ENCODE measurements at regions not wholly inside any gene's neighbourhood (a gene's known extent, or its start where the extent isn't known, plus 50 kb on each side); places are given as distances from the start of the nearest gene placed in this dataset.
"Not testable (repeated sequence)": the region's sequence is repeated elsewhere in the genome, so short reads cannot be mapped to it uniquely, and the experiment has no call there.

- DNase-seq = no peak
These were observed 316.0 kb upstream of the MIR17HG start for GRCh38 chr13:91031508-91031907.

GRCh38 chr13:91032104-91032503 is 315.4 kb upstream of the MIR17HG start:
- DNase-seq = no peak

GRCh38 chr13:91036886-91037285 is 310.6 kb upstream of the MIR17HG start:
- no peak for DNase-seq

- no peak for DNase-seq
These were observed 304.6 kb upstream of the MIR17HG start for GRCh38 chr13:91042870-91043269.

- DNase-seq = no peak
These were observed 302.0 kb upstream of the MIR17HG start for GRCh38 chr13:91045351-91046034.

GRCh38 chr13:91046715-91047327 is 300.7 kb upstream of the MIR17HG start:
- DNase-seq = no peak

- no peak for DNase-seq
These were observed 296.5 kb upstream of the MIR17HG start for GRCh38 chr13:91050970-91051369.

- DNase-seq = no peak
These were observed 294.6 kb upstream of the MIR17HG start for GRCh38 chr13:91052876-91053275.

- no peak for DNase-seq
These were observed 294.0 kb upstream of the MIR17HG start for GRCh38 chr13:91053318-91054065.

GRCh38 chr13:91054902-91055301 is 292.6 kb upstream of the MIR17HG start:
- DNase-seq = no peak

GRCh38 chr13:91056746-91057145 is 290.7 kb upstream of the MIR17HG start:
- no peak for DNase-seq

GRCh38 chr13:91057507-91057906 is 290.0 kb upstream of the MIR17HG start:
- not testable (repeated sequence) for DNase-seq

GRCh38 chr13:91058066-91058465 is 289.4 kb upstream of the MIR17HG start:
- DNase-seq = no peak

GRCh38 chr13:91058919-91059318 is 288.6 kb upstream of the MIR17HG start:
- DNase-seq = no peak

- no peak for DNase-seq
These were observed 280.7 kb upstream of the MIR17HG start for GRCh38 chr13:91066745-91067144.

- no peak for DNase-seq
These were observed 275.0 kb upstream of the MIR17HG start for GRCh38 chr13:91072486-91072885.

GRCh38 chr13:91074091-91074490 is 273.4 kb upstream of the MIR17HG start:
- DNase-seq = no peak

- no peak for DNase-seq
These were observed 270.7 kb upstream of the MIR17HG start for GRCh38 chr13:91076830-91077229.

- no peak for DNase-seq
These were observed 269.3 kb upstream of the MIR17HG start for GRCh38 chr13:91078093-91078679.

- DNase-seq = no peak
These were observed 268.3 kb upstream of the MIR17HG start for GRCh38 chr13:91079176-91079575.

GRCh38 chr13:91085127-91085526 is 262.4 kb upstream of the MIR17HG start:
- DNase-seq = no peak

- no peak for DNase-seq
These were observed 260.4 kb upstream of the MIR17HG start for GRCh38 chr13:91086936-91087716.

GRCh38 chr13:91097269-91097668 is 250.2 kb upstream of the MIR17HG start:
- no peak for DNase-seq

All from CD4-positive, alpha-beta T cell treated with Interleukin-10 for 1 hour (primary cell).